H7 (cell line): ENCODE measurements at regions not wholly inside any gene's neighbourhood (a gene's known extent, or its start where the extent isn't known, plus 50 kb on each side); places are given as distances from the start of the nearest gene placed in this dataset.
A peak's percentile ranks its signal among the peaks of the same experiment; 100 is the strongest.
"Not testable (repeated sequence)": the region's sequence is repeated elsewhere in the genome, so short reads cannot be mapped to it uniquely, and the experiment has no call there.

Experiments used
- DNase-seq: peaks from one replicate; pipeline ENCODE4 v3.0.0; 2012
- H3K27me3 ChIP-seq: 2 replicates; pipeline ENCODE4 v1.6.0; 2011; ENCODE audit warnings: mild to moderate bottlenecking, low read length; ENCODE audit not compliant: control insufficient read depth, insufficient read depth
- H3K36me3 ChIP-seq: replicated peaks from 2 replicates; pipeline ENCODE4 v1.5.1; 2011; ENCODE audit warnings: low read length; ENCODE audit not compliant: control insufficient read depth, insufficient read depth
- H3K4me3 ChIP-seq: 2 replicates; pipeline ENCODE4 v1.5.1; 2011; ENCODE audit warnings: low read depth, mild to moderate bottlenecking, control low read depth, low read length, moderate library complexity; ENCODE audit not compliant: insufficient read depth

DNA sequence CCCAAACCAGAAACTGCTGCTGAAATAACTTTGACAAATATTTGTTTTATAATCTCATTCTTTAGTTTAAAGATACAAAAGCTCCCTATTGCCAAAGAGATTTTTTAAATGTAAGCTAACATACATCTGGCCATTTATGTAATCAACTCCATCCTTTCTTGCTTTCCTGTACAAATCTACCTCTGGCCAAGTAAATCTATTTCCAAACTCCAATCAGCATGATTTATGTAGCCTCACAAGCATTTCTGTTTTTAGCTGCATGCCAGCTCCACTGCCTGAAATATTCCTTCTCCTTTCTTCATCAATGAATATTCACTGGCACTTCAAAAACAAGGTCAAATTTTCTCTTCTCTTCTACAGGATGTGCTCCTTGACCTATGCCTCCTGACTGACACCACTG lies 80.0 kb downstream of the SHOX2 start:
- H3K4me3 ChIP-seq = no peak overlapping the region
- no peaks in the 10 kb centered on the region for H3K36me3 ChIP-seq
- no peak for DNase-seq
- no peaks in the 10 kb centered on the region for H3K27me3 ChIP-seq

GRCh38 chr3:158019897-158020296 lies 86.3 kb downstream of the SHOX2 start:
- DNase-seq, H3K36me3 ChIP-seq, H3K4me3 ChIP-seq, H3K27me3 ChIP-seq: not testable (repeated sequence)

GRCh38 chr3:158018462-158018861 lies 87.8 kb downstream of the SHOX2 start:
- DNase-seq = no peak
- no peaks in the 10 kb centered on the region for H3K36me3 ChIP-seq
- no peaks in the 10 kb centered on the region for H3K27me3 ChIP-seq
- no peak overlapping the region for H3K4me3 ChIP-seq

GRCh38 chr3:158012901-158013300 lies 93.3 kb downstream of the SHOX2 start:
- no peak overlapping the region for H3K4me3 ChIP-seq
- H3K36me3 ChIP-seq = no peaks in the 10 kb centered on the region
- H3K27me3 ChIP-seq = no peaks in the 10 kb centered on the region
- DNase-seq = no peak

GRCh38 chr3:158005391-158006100 lies 100.7 kb downstream of the SHOX2 start:
- H3K36me3 ChIP-seq = no peaks in the 10 kb centered on the region
- no peaks in the 10 kb centered on the region for H3K27me3 ChIP-seq
- DNase-seq = no peak
- H3K4me3 ChIP-seq = no peak overlapping the region

GRCh38 chr3:157999246-157999645 lies 107.0 kb downstream of the SHOX2 start:
- no peak overlapping the region for H3K4me3 ChIP-seq
- no peak for DNase-seq
- H3K27me3 ChIP-seq = no peaks in the 10 kb centered on the region
- H3K36me3 ChIP-seq = no peaks in the 10 kb centered on the region

GRCh38 chr3:157982359-157982758 lies 123.9 kb downstream of the SHOX2 start:
- no peak overlapping the region for H3K4me3 ChIP-seq
- no peak for DNase-seq
- H3K36me3 ChIP-seq = no peaks in the 10 kb centered on the region
- H3K27me3 ChIP-seq = no peaks in the 10 kb centered on the region

DNA sequence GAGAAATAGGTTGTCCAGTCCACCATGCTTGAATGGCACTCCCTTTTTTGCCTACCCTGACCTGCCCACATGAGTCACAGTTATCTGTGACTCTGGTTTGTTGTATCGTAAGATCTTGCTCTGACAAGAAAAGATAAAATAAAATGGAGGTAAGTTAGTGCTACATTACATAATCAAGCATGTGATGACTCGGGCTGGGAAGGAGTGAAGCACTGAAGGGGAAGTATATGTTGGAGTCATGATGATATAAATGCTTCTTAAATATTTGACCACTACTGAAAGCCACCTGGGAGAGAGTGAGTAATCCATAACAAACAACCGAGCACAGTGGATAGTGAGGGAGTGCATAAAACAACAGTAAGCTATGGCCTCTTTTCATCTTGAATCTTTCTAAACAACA lies 124.4 kb downstream of the SHOX2 start:
- Histone ChIP-seq H3K4me3 (no peak overlapping the region), H3K27me3 (no peaks in the 10 kb centered on the region), H3K36me3 (no peaks in the 10 kb centered on the region)
- no peak for DNase-seq

DNA sequence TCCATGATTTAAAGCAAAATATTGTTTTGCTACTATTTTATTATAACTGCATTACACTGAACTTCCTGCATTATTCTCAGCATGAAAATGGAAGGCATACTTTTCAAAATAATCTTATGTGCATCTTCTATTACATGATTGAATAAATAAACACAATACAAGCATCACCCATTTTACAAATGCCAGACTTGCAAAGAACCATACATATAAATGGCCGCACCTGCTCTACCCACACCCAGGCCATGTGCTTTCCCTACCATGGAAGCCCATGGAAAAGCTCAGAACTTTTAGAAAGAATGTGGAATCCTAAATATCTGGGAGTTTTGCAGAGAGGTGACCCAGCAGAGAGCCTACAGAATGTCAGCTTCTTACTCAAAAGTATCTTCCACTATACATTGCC lies 127.2 kb downstream of the SHOX2 start:
- Histone ChIP-seq H3K36me3 (no peaks in the 10 kb centered on the region), H3K27me3 (no peaks in the 10 kb centered on the region), H3K4me3 (no peak overlapping the region)
- no peak for DNase-seq

- no peaks in the 10 kb centered on the region for H3K36me3 ChIP-seq
- H3K27me3 ChIP-seq = no peaks in the 10 kb centered on the region
- DNase-seq = no peak
- H3K4me3 ChIP-seq = no peak overlapping the region
Observed at GRCh38 chr3:157961665-157962064, 144.6 kb downstream of the SHOX2 start.

GRCh38 chr3:157958457-157958856 lies 147.8 kb downstream of the SHOX2 start:
- Histone ChIP-seq H3K4me3 (no peak overlapping the region), H3K36me3 (no peaks in the 10 kb centered on the region)
- peak; percentile 11 for DNase-seq

GRCh38 chr3:157956850-157957249 lies 149.4 kb downstream of the SHOX2 start:
- DNase-seq = peak; percentile 9
- Histone ChIP-seq H3K27me3 (no peaks in the 10 kb centered on the region), H3K4me3 (no peak overlapping the region), H3K36me3 (no peaks in the 10 kb centered on the region)

More at GRCh38 chr3:157958457-157958856, 147.8 kb downstream of the SHOX2 start:
- H3K27me3 ChIP-seq = no peaks in the 10 kb centered on the region

DNA sequence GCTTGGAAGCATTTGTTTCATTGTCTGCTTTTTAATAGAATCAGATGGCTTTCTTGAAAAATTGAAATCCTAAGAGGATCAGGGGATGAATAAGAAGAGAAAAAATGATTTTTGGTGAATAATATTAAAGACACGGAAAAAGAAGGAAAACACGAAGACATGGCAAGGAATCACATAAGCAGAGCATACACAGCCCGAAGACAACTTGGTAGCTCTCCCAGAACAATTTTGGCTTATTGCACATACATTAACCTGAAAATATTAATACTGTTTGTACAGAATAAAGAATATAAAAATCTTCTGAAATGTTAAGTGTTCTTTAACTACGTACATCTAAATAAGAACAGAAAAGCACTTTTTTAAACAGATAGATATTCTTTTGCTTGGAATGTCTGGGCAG lies 150.0 kb downstream of the SHOX2 start:
- Histone ChIP-seq H3K36me3 (no peaks in the 10 kb centered on the region), H3K4me3 (no peak overlapping the region), H3K27me3 (no peaks in the 10 kb centered on the region)
- DNase-seq = no peak

GRCh38 chr3:157953565-157953964 lies 152.7 kb downstream of the SHOX2 start:
- no peak for DNase-seq
- Histone ChIP-seq H3K36me3 (no peaks in the 10 kb centered on the region), H3K27me3 (no peaks in the 10 kb centered on the region), H3K4me3 (no peak overlapping the region)

GRCh38 chr3:157948605-157949383 lies 157.4 kb downstream of the SHOX2 start:
- Histone ChIP-seq H3K36me3 (no peaks in the 10 kb centered on the region), H3K27me3 (no peaks in the 10 kb centered on the region), H3K4me3 (no peak overlapping the region)
- DNase-seq = no peak
